ENCODE measurements at regions not wholly inside any gene's neighbourhood (a gene's known extent, or its start where the extent isn't known, plus 50 kb on each side); places are given as distances from the start of the nearest gene placed in this dataset.
"Not testable (repeated sequence)": the region's sequence is repeated elsewhere in the genome, so short reads cannot be mapped to it uniquely, and the experiment has no call there.

- DNase-seq (ENCODE audit: low spot score), result no peak
These were observed 1267.6 kb upstream of the ADGRL2 start for GRCh38 chr1:80533093-80533492.

GRCh38 chr1:80531182-80531581 is 1269.6 kb upstream of the ADGRL2 start:
- DNase-seq (ENCODE audit: low spot score), result no peak

- no peak for DNase-seq (ENCODE audit: low spot score)
These were observed 1271.2 kb upstream of the ADGRL2 start for GRCh38 chr1:80529546-80529945.

- no peak for DNase-seq (ENCODE audit: low spot score)
These were observed 1276.9 kb upstream of the ADGRL2 start for GRCh38 chr1:80523861-80524260.

GRCh38 chr1:80523071-80523470 is 1277.7 kb upstream of the ADGRL2 start:
- not testable (repeated sequence) for DNase-seq (ENCODE audit: low spot score)

GRCh38 chr1:80520949-80521348 is 1279.8 kb upstream of the ADGRL2 start:
- no peak for DNase-seq (ENCODE audit: low spot score)

- DNase-seq (ENCODE audit: low spot score), result no peak
These were observed 1283.7 kb upstream of the ADGRL2 start for GRCh38 chr1:80517062-80517461.

- DNase-seq (ENCODE audit: low spot score), result no peak
These were observed 1290.7 kb upstream of the ADGRL2 start for GRCh38 chr1:80509965-80510522.

GRCh38 chr1:80506216-80506615 is 1294.5 kb upstream of the ADGRL2 start:
- DNase-seq (ENCODE audit: low spot score), result no peak

- DNase-seq (ENCODE audit: low spot score), result no peak
These were observed 1302.1 kb upstream of the ADGRL2 start for GRCh38 chr1:80498673-80499072.

- no peak for DNase-seq (ENCODE audit: low spot score)
These were observed 1304.9 kb upstream of the ADGRL2 start for GRCh38 chr1:80495806-80496205.

- DNase-seq (ENCODE audit: low spot score), result no peak
These were observed 1328.6 kb upstream of the ADGRL2 start for GRCh38 chr1:80472145-80472544.

- no peak for DNase-seq (ENCODE audit: low spot score)
These were observed 1332.4 kb upstream of the ADGRL2 start for GRCh38 chr1:80468356-80468755.

- no peak for DNase-seq (ENCODE audit: low spot score)
These were observed 1338.7 kb upstream of the ADGRL2 start for GRCh38 chr1:80462006-80462405.

GRCh38 chr1:80457409-80457808 is 1343.3 kb upstream of the ADGRL2 start:
- DNase-seq (ENCODE audit: low spot score), result no peak

- no peak for DNase-seq (ENCODE audit: low spot score)
These were observed 1347.0 kb upstream of the ADGRL2 start for GRCh38 chr1:80453775-80454174.

GRCh38 chr1:80450711-80451110 is 1350.0 kb upstream of the ADGRL2 start:
- DNase-seq (ENCODE audit: low spot score), result no peak

GRCh38 chr1:80448081-80448480 is 1352.7 kb upstream of the ADGRL2 start:
- DNase-seq (ENCODE audit: low spot score), result peak; percentile 11

- DNase-seq (ENCODE audit: low spot score), result no peak
These were observed 1353.2 kb upstream of the ADGRL2 start for GRCh38 chr1:80447526-80447925.

- no peak for DNase-seq (ENCODE audit: low spot score)
These were observed 1355.7 kb upstream of the ADGRL2 start for GRCh38 chr1:80445033-80445432.

- no peak for DNase-seq (ENCODE audit: low spot score)
These were observed 1356.6 kb upstream of the ADGRL2 start for GRCh38 chr1:80444171-80444570.

- no peak for DNase-seq (ENCODE audit: low spot score)
These were observed 1359.1 kb upstream of the ADGRL2 start for GRCh38 chr1:80441664-80442063.

- DNase-seq (ENCODE audit: low spot score), result no peak
These were observed 1363.9 kb upstream of the ADGRL2 start for GRCh38 chr1:80436851-80437250.

- DNase-seq (ENCODE audit: low spot score), result no peak
These were observed 1372.9 kb upstream of the ADGRL2 start for GRCh38 chr1:80427881-80428280.

GRCh38 chr1:80424249-80424648 is 1376.5 kb upstream of the ADGRL2 start:
- no peak for DNase-seq (ENCODE audit: low spot score)
